HCT116 (cell line): ENCODE measurements at regions not wholly inside any gene's neighbourhood (a gene's known extent, or its start where the extent isn't known, plus 50 kb on each side); places are given as distances from the start of the nearest gene placed in this dataset.

Source experiments
- ATAC-seq: fragments of 200-7000 bp; cut with Tn5 transposase; 2 replicates; pipeline ENCODE4 v1.9.1; 2020; ENCODE audit warnings: mild to moderate bottlenecking, moderate library complexity
- BruUV-seq: library from RNA; stranded (reverse); fragments of 400-500 nt; replicated peaks from 2 replicates; lab custom pipeline; 2021; lab: Mats Ljungman, UMichigan
- CTCF ChIA-PET: fragments of 300-600 bp; sonication (Branson Sonifier 250); formaldehyde crosslinking; loops from one replicate; lab custom pipeline; 2021; ENCODE audit warnings: antibody characterized with exemption; lab: Charles Lee
- POLR2A ChIA-PET: fragments of 300-600, 350-600 bp; sonication (Branson Sonifier 250); formaldehyde crosslinking; loops from one replicate; lab custom pipeline; 2021; ENCODE audit warnings: antibody characterized with exemption; lab: Charles Lee
- RAD21 ChIA-PET, 2 experiments: fragments of 300-600 bp; sonication (Branson Sonifier 250); formaldehyde crosslinking; loops; one replicate each; lab custom pipeline; 2023; ENCODE audit warnings: low total read pairs in 2 of 2; ENCODE audit not compliant: uncharacterized antibody in 2 of 2, unreplicated experiment in 2 of 2, low non-redundant PET in 1 of 2; lab: Charles Lee
- DNase-seq: peaks from one replicate; pipeline ENCODE4 v3.0.0-alpha.2; 2010; ENCODE audit warnings: low read depth, low spot score
- H2AFZ ChIP-seq: fragments of 200-600 bp; shearing (Covaris generic), sonication (generic); 2 replicates; pipeline ENCODE4 v1.6.1; 2017; ENCODE audit warnings: low read depth, mixed run types, mixed read lengths, antibody characterized with exemption, low read length; ENCODE audit not compliant: poor library complexity, severe bottlenecking
- H3K27ac ChIP-seq: 2 replicates; pipeline ENCODE4 v1.5.1; 2012; ENCODE audit warnings: low read depth, low read length
- H3K27me3 ChIP-seq: fragments of 200-600 bp; sonication (generic); 2 replicates; pipeline ENCODE4 v1.6.1; 2016; ENCODE audit warnings: mixed run types, low read length, mixed read lengths; ENCODE audit not compliant: insufficient read depth
- H3K36me3 ChIP-seq, 2 experiments: fragments of 200-500 bp in 1 of 2; fragments of 200-600 bp in 1 of 2; sonication (Bioruptor generic) in 1 of 2; sonication (generic) in 1 of 2; 2 replicates each; pipeline versions ENCODE4 v1.5.1 to v1.6.1; 2014 to 2016; ENCODE audit warnings: low read length in 2 of 2, inconsistent platforms in 1 of 2, mixed read lengths in 1 of 2, mixed run types in 1 of 2; ENCODE audit not compliant: insufficient read depth in 2 of 2, control insufficient read depth in 1 of 2
- H3K4me1 ChIP-seq, 2 experiments: fragments of 200-600 bp in 1 of 2; sonication (generic) in 1 of 2; 2 replicates each; pipeline versions ENCODE4 v1.5.1 to v1.6.1; 2012 to 2017; ENCODE audit warnings: low read length in 2 of 2, inconsistent platforms in 1 of 2, mild to moderate bottlenecking in 1 of 2, mixed read lengths in 1 of 2, mixed run types in 1 of 2, moderate library complexity in 1 of 2; ENCODE audit not compliant: insufficient read depth in 2 of 2, control insufficient read depth in 1 of 2
- H3K4me2 ChIP-seq: fragments of 200-600 bp; sonication (generic); 2 replicates; pipeline ENCODE4 v1.6.1; 2017; ENCODE audit warnings: mixed run types, low read length, mixed read lengths
- H3K4me3 ChIP-seq, 2 experiments: fragments of 200-600 bp in 1 of 2; sonication (generic) in 1 of 2; replicated peaks in 1 of 2; 2 replicates each; pipeline ENCODE4 v1.5.1; 2011 to 2016; ENCODE audit warnings: low read length in 2 of 2, control low read depth in 1 of 2, low read depth in 1 of 2, mild to moderate bottlenecking in 1 of 2, mixed read lengths in 1 of 2, mixed run types in 1 of 2
- H3K79me2 ChIP-seq: fragments of 200-600 bp; sonication (generic); 2 replicates; pipeline ENCODE4 v1.6.1; 2017; ENCODE audit warnings: mild to moderate bottlenecking, mixed run types, low read length, moderate library complexity, mixed read lengths; ENCODE audit not compliant: insufficient read depth
- H3K9ac ChIP-seq: fragments of 200-600 bp; sonication (generic); 2 replicates; pipeline ENCODE4 v1.6.1; 2016; ENCODE audit warnings: low read length, mixed read lengths
- H3K9me2 ChIP-seq: fragments of 200-600 bp; sonication (generic), shearing (Covaris generic); 2 replicates; pipeline ENCODE4 v1.6.1; 2017; ENCODE audit warnings: mixed run types, mild to moderate bottlenecking, moderate library complexity; ENCODE audit not compliant: insufficient read depth
- H3K9me3 ChIP-seq, 2 experiments: fragments of 200-500 bp in 1 of 2; fragments of 200-600 bp in 1 of 2; sonication (Bioruptor generic) in 1 of 2; sonication (generic) in 1 of 2; 2 replicates each; pipeline ENCODE4 v1.6.1; 2014 to 2017; ENCODE audit warnings: low read length in 2 of 2, mixed read lengths in 2 of 2, inconsistent platforms in 1 of 2, low read depth in 1 of 2, mild to moderate bottlenecking in 1 of 2, mixed run types in 1 of 2, moderate library complexity in 1 of 2; ENCODE audit not compliant: control insufficient read depth in 1 of 2, insufficient read depth in 1 of 2
- H4K20me1 ChIP-seq: fragments of 200-600 bp; sonication (generic), shearing (Covaris generic); 2 replicates; pipeline ENCODE4 v1.6.1; 2017; ENCODE audit warnings: mixed run types, mild to moderate bottlenecking, moderate library complexity; ENCODE audit not compliant: insufficient read depth
- ATF3 ChIP-seq: IDR thresholded peaks from 2 replicates; pipeline ENCODE4 v1.6.1; 2012
- CBX3 ChIP-seq: IDR thresholded peaks from 2 replicates; pipeline ENCODE4 v1.6.1; 2012; ENCODE audit warnings: low read depth
- CEBPB ChIP-seq: IDR thresholded peaks from 2 replicates; pipeline ENCODE4 v1.6.1; 2012; ENCODE audit warnings: low read depth
- JUND ChIP-seq: IDR thresholded peaks from 2 replicates; pipeline ENCODE4 v1.6.1; 2012
- MAX ChIP-seq: IDR thresholded peaks from 2 replicates; pipeline ENCODE4 v1.6.1; 2012
- POLR2A ChIP-seq: IDR thresholded peaks from 2 replicates; pipeline ENCODE4 v1.7.0; 2011; ENCODE audit warnings: borderline replicate concordance; ENCODE audit not compliant: insufficient read depth, insufficient read length; ENCODE audit errors: extremely low read depth
- POLR2AphosphoS5 ChIP-seq: IDR thresholded peaks from 2 replicates; pipeline ENCODE4 v1.6.1; 2011; ENCODE audit warnings: mild to moderate bottlenecking, low read depth, low read length, moderate library complexity
- SP1 ChIP-seq: IDR thresholded peaks from 2 replicates; pipeline ENCODE4 v1.6.1; 2012; ENCODE audit warnings: low read depth
- ZNF274 ChIP-seq: fragments of 200-500 bp; sonication (Bioruptor generic); IDR thresholded peaks from 2 replicates; pipeline ENCODE4 v1.6.1; 2014; ENCODE audit warnings: mild to moderate bottlenecking, low read depth, low read length, inconsistent platforms
- intact Hi-C: fragments of 100-400 bp; cut with micrococcal nuclease; formaldehyde crosslinking; loops from 2 replicates; pipeline ENCODE4 v1.10.0; 2022
- TF ChIP-seq, protein P1 (sequence below), 3 experiments: fragments of 200-600 bp in 1 of 3; sonication (generic) in 1 of 3; IDR thresholded peaks in 2 of 3; conservative IDR thresholded peaks in 1 of 3; 2 replicates each; pipeline ENCODE4 v1.5.1; 2012 to 2017; ENCODE audit warnings: low read depth in 2 of 3, low read length in 2 of 3, antibody characterized with exemption in 1 of 3, borderline replicate concordance in 1 of 3, control low read depth in 1 of 3, mild to moderate bottlenecking in 1 of 3, mixed read lengths in 1 of 3, mixed run types in 1 of 3, moderate library complexity in 1 of 3; ENCODE audit not compliant: insufficient read depth in 1 of 3
- TF ChIP-seq, protein P2 (sequence below): IDR thresholded peaks from 2 replicates; pipeline ENCODE4 v1.6.1; 2011; ENCODE audit warnings: mild to moderate bottlenecking, low read length, moderate library complexity; ENCODE audit not compliant: insufficient replicate concordance; ENCODE audit errors: extremely low read depth

GRCh38 chr18:29664278-29665036 is 1378.1 kb downstream of the DSC3 start:
- TF ChIP-seq JUND (no peak), MAX (no peak), POLR2AphosphoS5 (no peak), SP1 (no peak), CBX3 (no peak), POLR2A (no peak)
- TF ChIP-seq, all 23 proteins: peak for 0
- H3K9ac ChIP-seq, result no peak overlapping the region
- H2AFZ ChIP-seq, result no peak overlapping the region
- no peak overlapping the region for H3K27ac ChIP-seq
- H3K9me3 ChIP-seq, result no peaks in the 10 kb centered on the region
- ChIA-PET CTCF (no interaction called here), RAD21 (no interaction called here), POLR2A (no interaction called here)
- intact Hi-C loops, result no loop called here
- ATAC-seq (no peak), DNase-seq (no peak)
- no peaks in the 10 kb centered on the region for H3K36me3 ChIP-seq
- H3K4me3 ChIP-seq, result no peak overlapping the region
- H3K79me2 ChIP-seq, result no peaks in the 10 kb centered on the region
- no TSS peak for BruUV-seq
- no peaks in the 10 kb centered on the region for H3K4me1 ChIP-seq
- H3K9me2 ChIP-seq, result no peaks in the 10 kb centered on the region
- no peaks in the 10 kb centered on the region for H4K20me1 ChIP-seq
- H3K4me2 ChIP-seq, result no peak overlapping the region
- H3K27me3 ChIP-seq, result no peaks in the 10 kb centered on the region

GRCh38 chr18:29661924-29662323 is 1380.6 kb downstream of the DSC3 start:
- ATAC-seq, result no peak
- Histone ChIP-seq H3K4me2 (no peak overlapping the region), H3K4me1 (no peaks in the 10 kb centered on the region), H3K36me3 (no peaks in the 10 kb centered on the region), H3K9ac (no peak overlapping the region), H3K79me2 (no peaks in the 10 kb centered on the region), H4K20me1 (no peaks in the 10 kb centered on the region), H3K9me3 (no peaks in the 10 kb centered on the region), H3K9me2 (no peaks in the 10 kb centered on the region), H3K4me3 (no peak overlapping the region), H2AFZ (no peak overlapping the region), H3K27ac (no peak overlapping the region), H3K27me3 (no peaks in the 10 kb centered on the region)
- POLR2A ChIA-PET, result no interaction called here
- DNase-seq, result no peak
- RAD21 ChIA-PET, result no interaction called here
- CTCF ChIA-PET, result no interaction called here
- intact Hi-C loops, result no loop called here
- BruUV-seq, result no TSS peak
- TF ChIP-seq CBX3 (no peak), ZNF274 (no peak), CEBPB (no peak), ATF3 (no peak), JUND (no peak)
- TF ChIP-seq, protein P1, sequence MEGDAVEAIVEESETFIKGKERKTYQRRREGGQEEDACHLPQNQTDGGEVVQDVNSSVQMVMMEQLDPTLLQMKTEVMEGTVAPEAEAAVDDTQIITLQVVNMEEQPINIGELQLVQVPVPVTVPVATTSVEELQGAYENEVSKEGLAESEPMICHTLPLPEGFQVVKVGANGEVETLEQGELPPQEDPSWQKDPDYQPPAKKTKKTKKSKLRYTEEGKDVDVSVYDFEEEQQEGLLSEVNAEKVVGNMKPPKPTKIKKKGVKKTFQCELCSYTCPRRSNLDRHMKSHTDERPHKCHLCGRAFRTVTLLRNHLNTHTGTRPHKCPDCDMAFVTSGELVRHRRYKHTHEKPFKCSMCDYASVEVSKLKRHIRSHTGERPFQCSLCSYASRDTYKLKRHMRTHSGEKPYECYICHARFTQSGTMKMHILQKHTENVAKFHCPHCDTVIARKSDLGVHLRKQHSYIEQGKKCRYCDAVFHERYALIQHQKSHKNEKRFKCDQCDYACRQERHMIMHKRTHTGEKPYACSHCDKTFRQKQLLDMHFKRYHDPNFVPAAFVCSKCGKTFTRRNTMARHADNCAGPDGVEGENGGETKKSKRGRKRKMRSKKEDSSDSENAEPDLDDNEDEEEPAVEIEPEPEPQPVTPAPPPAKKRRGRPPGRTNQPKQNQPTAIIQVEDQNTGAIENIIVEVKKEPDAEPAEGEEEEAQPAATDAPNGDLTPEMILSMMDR (IDR thresholded peaks at IDR 0.05 in 2 of 3, conservative IDR thresholded peaks at IDR 0.05 in 1 of 3; ENCODE audit: borderline replicate concordance in 1 of 3, insufficient read depth in 1 of 3, low read depth in 2 of 3, low read length in 2 of 3), result no peak
- TF ChIP-seq, protein P2, sequence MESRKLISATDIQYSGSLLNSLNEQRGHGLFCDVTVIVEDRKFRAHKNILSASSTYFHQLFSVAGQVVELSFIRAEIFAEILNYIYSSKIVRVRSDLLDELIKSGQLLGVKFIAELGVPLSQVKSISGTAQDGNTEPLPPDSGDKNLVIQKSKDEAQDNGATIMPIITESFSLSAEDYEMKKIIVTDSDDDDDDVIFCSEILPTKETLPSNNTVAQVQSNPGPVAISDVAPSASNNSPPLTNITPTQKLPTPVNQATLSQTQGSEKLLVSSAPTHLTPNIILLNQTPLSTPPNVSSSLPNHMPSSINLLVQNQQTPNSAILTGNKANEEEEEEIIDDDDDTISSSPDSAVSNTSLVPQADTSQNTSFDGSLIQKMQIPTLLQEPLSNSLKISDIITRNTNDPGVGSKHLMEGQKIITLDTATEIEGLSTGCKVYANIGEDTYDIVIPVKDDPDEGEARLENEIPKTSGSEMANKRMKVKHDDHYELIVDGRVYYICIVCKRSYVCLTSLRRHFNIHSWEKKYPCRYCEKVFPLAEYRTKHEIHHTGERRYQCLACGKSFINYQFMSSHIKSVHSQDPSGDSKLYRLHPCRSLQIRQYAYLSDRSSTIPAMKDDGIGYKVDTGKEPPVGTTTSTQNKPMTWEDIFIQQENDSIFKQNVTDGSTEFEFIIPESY, result no peak
